Transverse colon (tissue), 4 donors: ENCODE measurements at regions not wholly inside any gene's neighbourhood (a gene's known extent, or its start where the extent isn't known, plus 50 kb on each side); places are given as distances from the start of the nearest gene placed in this dataset.
A peak's percentile ranks its signal among the peaks of the same experiment; 100 is the strongest.

Experiments
- DNase-seq: peaks from one replicate; pipeline ENCODE4 v3.0.0-alpha.2; 2019
- H3K27ac ChIP-seq, 4 donors: fragments of 200-600 bp; sonication (generic); 2 replicates each; pipeline ENCODE4 v1.5.1; 2016 to 2018; ENCODE audit warnings: inconsistent platforms in 4 of 4
- H3K27me3 ChIP-seq: fragments of 200-600 bp; sonication (generic); 2 replicates; pipeline ENCODE4 v1.5.1; 2017; ENCODE audit warnings: inconsistent platforms
- H3K36me3 ChIP-seq, 4 donors: fragments of 200-600 bp; sonication (generic); 2 replicates each; pipeline ENCODE4 v1.5.1; 2017 to 2019; ENCODE audit warnings: inconsistent platforms in 4 of 4
- H3K4me1 ChIP-seq, 4 donors: fragments of 200-600 bp; sonication (generic); 2 replicates each; pipeline ENCODE4 v1.5.1; 2017 to 2020; ENCODE audit warnings: inconsistent platforms in 4 of 4
- H3K4me3 ChIP-seq, 4 donors: fragments of 200-600 bp; sonication (generic); 1 replicate in 1 of 4; 2 replicates in 3 of 4; pipeline versions ENCODE4 v1.5.1 to v1.6.1; 2017 to 2019; ENCODE audit warnings: inconsistent platforms in 4 of 4
- H3K9me3 ChIP-seq, 2 donors: fragments of 200-600 bp; sonication (generic); 2 replicates each; pipeline ENCODE4 v1.5.1; 2017 to 2019; ENCODE audit warnings: inconsistent platforms in 2 of 2
- CTCF ChIP-seq, 5 experiments: fragments of 200-600 bp in 3 of 5; fragments of 450-650 bp in 2 of 5; sonication (generic) in 3 of 5; IDR thresholded peaks; 1 replicate in 2 of 5; 2 replicates in 3 of 5; pipeline ENCODE4 v1.5.1; 2016 to 2017; ENCODE audit warnings: antibody characterized with exemption in 5 of 5, inconsistent platforms in 3 of 5, mild to moderate bottlenecking in 2 of 5, moderate library complexity in 1 of 5
- EP300 ChIP-seq: sonication (generic); formaldehyde crosslinking; IDR thresholded peaks from one replicate; pipeline ENCODE4 v1.6.1; 2017; ENCODE audit warnings: antibody characterized with exemption, low read depth
- POLR2A ChIP-seq: fragments of 450-650 bp; IDR thresholded peaks from one replicate; pipeline ENCODE4 v1.6.1; 2016; ENCODE audit warnings: antibody characterized with exemption, mild to moderate bottlenecking, moderate library complexity
- POLR2AphosphoS5 ChIP-seq, 3 donors: sonication (generic); formaldehyde crosslinking; IDR thresholded peaks; one replicate each; pipeline ENCODE4 v1.6.1; 2016; ENCODE audit warnings: antibody characterized with exemption in 3 of 3
- WGBS, 2 donors: methylation state at CpG; one replicate each; pipeline ENCODE4 v1.1.5; 2018; ENCODE audit warnings: low coverage in 1 of 2; 5-methylcytosine and 5-hydroxymethylcytosine counted together
- in situ Hi-C, 4 donors: fragments of 200-750 bp; cut with MboI; loops; one replicate each; pipeline versions ENCODE4 v1.15.0 to v1.15.1; 2017; ENCODE audit warnings: low sequenced_read_pairs in 3 of 4, low pct_ligation_motif_present in 1 of 4, low pct_unique_long_range_greater_than_20kb in 1 of 4
- intact Hi-C: fragments of 100-400 bp; cut with DNase I; formaldehyde crosslinking; loops from one replicate; pipeline ENCODE4 v1.15.1; 2023; ENCODE audit warnings: low total_unique reads

- H3K4me3 ChIP-seq = no peak overlapping the region
- peaks cover 0 to 16% (median 4%) of the 10 kb centered on the region in 4 donors for H3K4me1 ChIP-seq
- no peaks in the 10 kb centered on the region for H3K27me3 ChIP-seq
- 67 to 77% methylated on average over 1 of the region's 1 CpG for WGBS, 2 donors
- peak overlapping the region in 1 of 4 donors; percentile 36 for H3K27ac ChIP-seq
- in situ Hi-C loops = no loop called here
- no peaks in the 10 kb centered on the region for H3K9me3 ChIP-seq
- intact Hi-C loops = no loop called here
- H3K36me3 ChIP-seq = no peaks in the 10 kb centered on the region
- DNase-seq = no peak
- TF ChIP-seq POLR2AphosphoS5 (IDR thresholded peaks at IDR 0.05) (peak in 2 of 3 donors; percentile 47 to 48), POLR2A (no peak)
Measured at GRCh38 chr1:201606623-201607022, 67.7 kb downstream of the NAV1 start.

GRCh38 chr1:201608635-201609395 is 69.9 kb downstream of the NAV1 start:
- Histone ChIP-seq H3K36me3 (no peaks in the 10 kb centered on the region), H3K4me1 (peaks cover 0 to 9% (median 1%) of the 10 kb centered on the region in 4 donors), H3K27me3 (no peaks in the 10 kb centered on the region), H3K4me3 (no peak overlapping the region), H3K27ac (peak overlapping the region in 1 of 4 donors; percentile 16), H3K9me3 (no peaks in the 10 kb centered on the region)
- no peak for DNase-seq
- 72% methylated on average over 11 of the region's 11 CpGs; no CpG with 5 or more reads in 1 of the 2 donors for WGBS, 2 donors
- TF ChIP-seq EP300 = no peak
- in situ Hi-C loops = no loop called here
- intact Hi-C loops = no loop called here

- WGBS, 2 donors = 84 to 90% methylated on average over 2 to 5 of the region's 5 CpGs
- in situ Hi-C loops (no loop called here), intact Hi-C loops (no loop called here)
- no peak for TF ChIP-seq CTCF (IDR thresholded peaks at IDR 0.05)
- no peak for TF ChIP-seq EP300
- TF ChIP-seq POLR2A = no peak
- Histone ChIP-seq H3K27ac (no peak overlapping the region), H3K4me3 (no peak overlapping the region), H3K4me1 (peaks cover 0 to 9% (median 4%) of the 10 kb centered on the region in 4 donors), H3K36me3 (no peaks in the 10 kb centered on the region), H3K9me3 (no peaks in the 10 kb centered on the region), H3K27me3 (no peaks in the 10 kb centered on the region)
- DNase-seq = no peak
Measured at GRCh38 chr1:201609661-201610318, 70.9 kb downstream of the NAV1 start.

- in situ Hi-C loops (no loop called here), intact Hi-C loops (no loop called here)
- Histone ChIP-seq H3K9me3 (no peaks in the 10 kb centered on the region), H3K27ac (no peak overlapping the region), H3K36me3 (no peaks in the 10 kb centered on the region), H3K4me3 (no peak overlapping the region), H3K4me1 (peaks cover 0 to 9% (median 2%) of the 10 kb centered on the region in 4 donors), H3K27me3 (no peaks in the 10 kb centered on the region)
- WGBS, 2 donors = 85% methylated on average over 3 of the region's 3 CpGs; no CpG with 5 or more reads in 1 of the 2 donors
- no peak for TF ChIP-seq EP300
- TF ChIP-seq CTCF (IDR thresholded peaks at IDR 0.05) = no peak
- TF ChIP-seq POLR2AphosphoS5 (IDR thresholded peaks at IDR 0.05) = no peak
- no peak for TF ChIP-seq POLR2A
- no peak for DNase-seq
Measured at GRCh38 chr1:201610858-201611257, 71.9 kb downstream of the NAV1 start.

GRCh38 chr1:201612645-201613044 is 73.7 kb downstream of the NAV1 start:
- Histone ChIP-seq H3K27me3 (no peaks in the 10 kb centered on the region), H3K27ac (no peak overlapping the region), H3K4me3 (no peak overlapping the region), H3K9me3 (no peaks in the 10 kb centered on the region), H3K36me3 (no peaks in the 10 kb centered on the region), H3K4me1 (peaks cover 0 to 9% (median 2%) of the 10 kb centered on the region in 4 donors)
- DNase-seq = no peak
- TF ChIP-seq POLR2A (no peak), POLR2AphosphoS5 (IDR thresholded peaks at IDR 0.05) (no peak), EP300 (no peak), CTCF (IDR thresholded peaks at IDR 0.05) (no peak)
- 81% methylated on average over 4 of the region's 4 CpGs; no CpG with 5 or more reads in 1 of the 2 donors for WGBS, 2 donors
- intact Hi-C loops (no loop called here), in situ Hi-C loops (no loop called here)
